IMR-90 (cell line): ENCODE measurements at regions not wholly inside any gene's neighbourhood (a gene's known extent, or its start where the extent isn't known, plus 50 kb on each side); places are given as distances from the start of the nearest gene placed in this dataset.

ENCODE experiments used
- CEBPB ChIP-seq: IDR thresholded peaks from 2 replicates; pipeline ENCODE4 v1.6.1; 2012; ENCODE audit warnings: low read depth, low read length, improper control_type of control experiment
- CHD1 ChIP-seq: IDR thresholded peaks from 2 replicates; pipeline ENCODE4 v1.6.1; 2012; ENCODE audit warnings: low read depth, low read length, improper control_type of control experiment
- CTCF ChIP-seq: conservative IDR thresholded peaks from 2 replicates; pipeline ENCODE4 v1.5.1; 2012; ENCODE audit warnings: mild to moderate bottlenecking, low read depth, low read length, improper control_type of control experiment
- FOS ChIP-seq: fragments of 150-350 bp; IDR thresholded peaks from 2 replicates; pipeline ENCODE4 v1.6.1; 2016; ENCODE audit warnings: low read depth, low read length
- MAFK ChIP-seq: IDR thresholded peaks from 2 replicates; pipeline ENCODE4 v1.6.1; 2012; ENCODE audit warnings: low read depth, low read length, improper control_type of control experiment
- MXI1 ChIP-seq: IDR thresholded peaks from 2 replicates; pipeline ENCODE4 v1.6.1; 2012; ENCODE audit warnings: low read depth, mild to moderate bottlenecking, low read length, moderate library complexity, borderline replicate concordance
- POLR2A ChIP-seq: IDR thresholded peaks from 2 replicates; pipeline ENCODE4 v1.6.1; 2012; ENCODE audit warnings: mild to moderate bottlenecking, low read depth, low read length
- RAD21 ChIP-seq: IDR thresholded peaks from 2 replicates; pipeline ENCODE4 v1.6.1; 2012; ENCODE audit warnings: low read length, improper control_type of control experiment
- RCOR1 ChIP-seq: IDR thresholded peaks from 2 replicates; pipeline ENCODE4 v1.6.1; 2012; ENCODE audit warnings: mild to moderate bottlenecking, low read length, improper control_type of control experiment; ENCODE audit not compliant: insufficient replicate concordance
- RFX5 ChIP-seq: IDR thresholded peaks from 2 replicates; pipeline ENCODE4 v1.8.0; 2012; ENCODE audit warnings: low read depth, mild to moderate bottlenecking, low read length, moderate library complexity
- SMC3 ChIP-seq: fragments of 150-350 bp; IDR thresholded peaks from 2 replicates; pipeline ENCODE4 v1.6.1; 2016; ENCODE audit warnings: low read depth, mild to moderate bottlenecking, antibody characterized with exemption, low read length, moderate library complexity
- USF2 ChIP-seq: fragments of 150-350 bp; IDR thresholded peaks from 2 replicates; pipeline ENCODE4 v1.6.1; 2017; ENCODE audit warnings: mild to moderate bottlenecking, antibody characterized with exemption, low read length, low read depth
- TF ChIP-seq, protein P1 (sequence below): fragments of 150-350 bp; IDR thresholded peaks from 2 replicates; pipeline ENCODE4 v1.6.1; 2016; ENCODE audit warnings: low read depth, mild to moderate bottlenecking, low read length, moderate library complexity, borderline replicate concordance

- TF ChIP-seq FOS (no peak), CTCF (no peak), POLR2A (no peak), USF2 (no peak), MAFK (no peak), MXI1 (no peak), CEBPB (no peak), SMC3 (no peak), CHD1 (no peak), RCOR1 (no peak), RFX5 (no peak), RAD21 (no peak)
- TF ChIP-seq, protein P1, sequence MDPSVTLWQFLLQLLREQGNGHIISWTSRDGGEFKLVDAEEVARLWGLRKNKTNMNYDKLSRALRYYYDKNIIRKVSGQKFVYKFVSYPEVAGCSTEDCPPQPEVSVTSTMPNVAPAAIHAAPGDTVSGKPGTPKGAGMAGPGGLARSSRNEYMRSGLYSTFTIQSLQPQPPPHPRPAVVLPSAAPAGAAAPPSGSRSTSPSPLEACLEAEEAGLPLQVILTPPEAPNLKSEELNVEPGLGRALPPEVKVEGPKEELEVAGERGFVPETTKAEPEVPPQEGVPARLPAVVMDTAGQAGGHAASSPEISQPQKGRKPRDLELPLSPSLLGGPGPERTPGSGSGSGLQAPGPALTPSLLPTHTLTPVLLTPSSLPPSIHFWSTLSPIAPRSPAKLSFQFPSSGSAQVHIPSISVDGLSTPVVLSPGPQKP, result no peak
Observed at GRCh38 chr2:138116456-138116855, 152.2 kb downstream of the HNMT start.
